GM12878 (cell line): ENCODE measurements at regions not wholly inside any gene's neighbourhood (a gene's known extent, or its start where the extent isn't known, plus 50 kb on each side); places are given as distances from the start of the nearest gene placed in this dataset.
A peak's percentile ranks its signal among the peaks of the same experiment; 100 is the strongest.

Source experiments
- ATF7 ChIP-seq: fragments of 450-650 bp; IDR thresholded peaks from 2 replicates; pipeline ENCODE4 v1.6.1; 2016; ENCODE audit warnings: low read depth, mild to moderate bottlenecking
- BCL11A ChIP-seq: IDR thresholded peaks from 2 replicates; pipeline ENCODE4 v1.6.1; 2011; ENCODE audit warnings: low read depth, low read length
- BCL3 ChIP-seq: IDR thresholded peaks from 2 replicates; pipeline ENCODE4 v1.6.1; 2011; ENCODE audit warnings: borderline replicate concordance, low read depth, mild to moderate bottlenecking, moderate library complexity, low read length; ENCODE audit not compliant: insufficient read depth, poor library complexity, severe bottlenecking
- DPF2 ChIP-seq: fragments of 450-650 bp; IDR thresholded peaks from 2 replicates; pipeline ENCODE4 v1.6.1; 2017; ENCODE audit warnings: mild to moderate bottlenecking
- GATAD2B ChIP-seq: fragments of 450-650 bp; conservative IDR thresholded peaks from 2 replicates; pipeline ENCODE4 v1.6.1; 2017; ENCODE audit warnings: low read depth, mild to moderate bottlenecking, moderate library complexity
- HDAC2 ChIP-seq: fragments of 200-600 bp; sonication (generic); IDR thresholded peaks from 2 replicates; pipeline ENCODE4 v1.6.1; 2017
- HSF1 ChIP-seq: fragments of 150-350 bp; IDR thresholded peaks from 2 replicates; pipeline ENCODE4 v1.6.1; 2014; ENCODE audit warnings: mild to moderate bottlenecking, low read depth, low read length
- JUNB ChIP-seq: IDR thresholded peaks from 2 replicates; pipeline ENCODE4 v1.6.1; 2016; ENCODE audit warnings: antibody characterized with exemption, mild to moderate bottlenecking
- NR2F1 ChIP-seq: fragments of 450-650 bp; conservative IDR thresholded peaks from 2 replicates; pipeline ENCODE4 v1.6.1; 2017; ENCODE audit warnings: mild to moderate bottlenecking
- RELA ChIP-seq: fragments of 450-650 bp; IDR thresholded peaks from 2 replicates; pipeline ENCODE4 v1.8.0; 2014; ENCODE audit warnings: borderline replicate concordance; ENCODE audit not compliant: partially characterized antibody
- RFX5 ChIP-seq: IDR thresholded peaks from 2 replicates; pipeline ENCODE4 v1.6.1; 2011; ENCODE audit warnings: low read depth, low read length, improper control_type of control experiment
- RUNX3 ChIP-seq: IDR thresholded peaks from 2 replicates; pipeline ENCODE4 v1.6.1; 2012; ENCODE audit warnings: low read length, inconsistent platforms
- SMC3 ChIP-seq: IDR thresholded peaks from 2 replicates; pipeline ENCODE4 v1.6.1; 2011; ENCODE audit warnings: low read length, improper control_type of control experiment, borderline replicate concordance
- ZBTB11 ChIP-seq: fragments of 450-650 bp; formaldehyde crosslinking; IDR thresholded peaks from 2 replicates; pipeline ENCODE4 v1.5.0; 2022; ENCODE audit warnings: mild to moderate bottlenecking, missing genetic modification characterization
- ZBTB4 ChIP-seq: fragments of 450-650 bp; formaldehyde crosslinking; IDR thresholded peaks from 2 replicates; pipeline ENCODE4 v1.4.0; 2022; ENCODE audit warnings: mild to moderate bottlenecking, moderate library complexity
- ZSCAN29 ChIP-seq: fragments of 450-650 bp; IDR thresholded peaks from 2 replicates; pipeline ENCODE4 v1.6.1; 2017; ENCODE audit warnings: mild to moderate bottlenecking, moderate library complexity

GRCh38 chr19:46958532-46958931 is 61.1 kb upstream of the NPAS1 start (continued):
- TF ChIP-seq BCL3 (no peak), ATF7 (no peak), HDAC2 (no peak), GATAD2B (no peak), RFX5 (no peak), JUNB (peak; percentile 59), DPF2 (0 out of 2 replicates have a peak, but pooled peaks have one; percentile 17), ZSCAN29 (no peak), SMC3 (no peak), ZBTB11 (CRISPR knock-in tag) (no peak), BCL11A (0 out of 2 replicates have a peak, but pooled peaks have one; percentile 33), RUNX3 (no peak; the same call in 1 of the 2 replicates), HSF1 (no peak), RELA (no peak), NR2F1 (peak; percentile 90), ZBTB4 (CRISPR knock-in tag) (no peak)
- TF ChIP-seq, all 136 proteins: peak for 5
